ENCODE measurements at regions not wholly inside any gene's neighbourhood (a gene's known extent, or its start where the extent isn't known, plus 50 kb on each side); places are given as distances from the start of the nearest gene placed in this dataset.

- no peak for DNase-seq
These were observed 530.6 kb downstream of the CCDC85A start for GRCh38 chr2:56714400-56714799.

DNA sequence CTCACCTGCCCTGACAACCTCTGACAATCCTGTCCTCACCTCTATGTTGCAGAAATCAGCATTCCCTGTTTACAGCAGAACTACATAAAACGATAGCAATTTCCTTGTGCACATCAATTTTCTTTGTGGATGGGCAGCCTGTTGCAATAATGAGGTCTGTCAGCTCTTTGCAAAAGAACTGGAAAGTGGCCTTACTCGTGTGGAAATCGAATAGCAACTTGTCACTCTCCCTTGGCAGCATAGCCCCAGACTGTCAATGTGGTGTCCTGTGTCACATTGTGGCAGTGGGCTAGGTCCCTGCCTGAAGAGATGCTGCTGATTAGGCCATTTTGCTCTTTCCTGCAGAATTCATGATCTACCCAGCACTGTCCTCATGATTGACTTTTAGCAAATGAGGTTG lies 531.9 kb downstream of the CCDC85A start:
- no peak for DNase-seq

DNA sequence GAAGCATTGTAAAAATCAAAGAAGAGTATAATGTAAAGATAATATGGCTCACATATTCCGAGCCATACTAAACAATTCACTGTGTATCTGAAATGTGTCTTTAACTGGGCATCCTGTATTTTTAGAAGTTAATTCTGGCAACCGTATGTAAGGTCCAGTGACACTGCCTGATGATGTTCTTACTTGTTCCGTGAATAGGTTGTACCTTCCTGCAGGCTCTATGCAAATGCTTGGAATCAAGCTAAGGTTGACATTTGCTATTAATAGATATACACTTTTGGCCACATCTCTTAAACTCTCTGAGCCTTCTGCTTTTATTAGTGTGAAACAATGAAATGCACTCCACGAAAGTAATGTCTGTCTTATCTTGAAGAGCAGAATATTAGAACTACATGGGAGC lies 534.6 kb downstream of the CCDC85A start:
- DNase-seq = no peak

GRCh38 chr2:56729212-56729611 lies 545.4 kb downstream of the CCDC85A start:
- no peak for DNase-seq

DNA sequence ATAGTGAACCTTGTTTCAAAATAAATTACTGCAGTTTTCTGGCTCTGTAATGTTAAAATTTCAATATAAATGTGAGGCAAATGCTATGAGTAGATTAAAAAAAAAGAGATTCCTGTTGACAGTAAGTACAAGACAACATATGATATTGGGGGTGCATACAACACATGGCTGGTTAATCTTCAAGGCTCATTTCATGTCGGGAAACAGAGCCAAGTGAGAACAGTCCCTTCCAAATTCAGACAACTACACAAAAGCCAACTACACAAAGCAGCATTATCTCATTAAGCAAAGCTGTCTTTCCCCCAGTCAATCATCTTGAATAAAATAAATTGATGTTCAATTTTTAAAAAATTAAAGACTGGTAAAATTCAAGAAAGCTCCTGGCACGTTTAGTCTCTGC lies 549.2 kb downstream of the CCDC85A start:
- no peak for DNase-seq

DNA sequence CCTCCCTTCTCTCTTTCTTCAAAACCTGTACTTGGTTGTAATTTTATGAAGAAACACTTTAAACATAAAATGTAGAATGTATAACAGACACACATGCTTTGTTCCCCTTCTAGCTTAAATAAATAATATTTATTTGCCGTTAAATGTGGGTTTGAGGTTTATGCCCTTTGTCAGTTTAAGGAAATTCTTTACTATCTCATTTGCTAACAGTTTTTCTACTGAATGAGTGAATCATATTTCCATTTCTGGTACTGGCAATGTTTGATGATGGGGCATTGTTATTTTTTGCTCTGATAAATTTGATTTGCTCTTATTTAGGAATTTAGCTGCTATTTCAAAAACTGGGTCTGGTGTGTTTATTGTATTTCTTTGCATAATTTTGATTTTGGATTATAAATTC lies 555.6 kb downstream of the CCDC85A start:
- no peak for DNase-seq

- no peak for DNase-seq
These were observed 557.9 kb downstream of the CCDC85A start for GRCh38 chr2:56741601-56742102.

GRCh38 chr2:56743807-56744206 lies 560.0 kb downstream of the CCDC85A start:
- no peak for DNase-seq

DNA sequence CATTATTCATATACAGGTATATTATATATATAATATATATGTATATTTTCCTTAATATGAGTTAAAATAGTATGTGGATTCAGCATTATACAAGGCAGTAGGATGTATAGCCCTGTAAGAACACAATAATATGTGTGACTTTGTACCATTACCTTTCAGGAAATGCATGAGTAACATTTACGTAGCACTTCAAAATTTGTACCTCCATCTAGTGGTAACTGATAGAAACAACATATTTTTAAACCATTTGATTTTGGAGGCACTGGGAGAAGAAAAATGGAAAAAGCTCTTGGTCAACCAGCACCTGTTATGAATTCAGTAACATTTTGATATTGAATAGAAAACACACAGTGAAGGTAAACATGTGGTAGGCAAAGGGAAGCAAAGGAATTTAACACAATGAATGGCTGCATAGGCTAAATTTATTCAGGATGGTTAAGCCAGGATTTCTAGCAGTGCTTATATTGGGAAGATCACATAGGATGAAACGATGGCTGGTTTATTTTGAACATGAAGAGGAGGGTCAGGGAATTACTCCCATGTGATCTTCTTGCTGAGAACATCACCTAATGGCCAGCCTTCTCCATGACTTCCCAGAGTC lies 565.5 kb downstream of the CCDC85A start:
- DNase-seq = no peak

GRCh38 chr2:56753182-56753581 lies 569.4 kb downstream of the CCDC85A start:
- no peak for DNase-seq

- no peak for DNase-seq
These were observed 570.4 kb downstream of the CCDC85A start for GRCh38 chr2:56754066-56754615.

DNA sequence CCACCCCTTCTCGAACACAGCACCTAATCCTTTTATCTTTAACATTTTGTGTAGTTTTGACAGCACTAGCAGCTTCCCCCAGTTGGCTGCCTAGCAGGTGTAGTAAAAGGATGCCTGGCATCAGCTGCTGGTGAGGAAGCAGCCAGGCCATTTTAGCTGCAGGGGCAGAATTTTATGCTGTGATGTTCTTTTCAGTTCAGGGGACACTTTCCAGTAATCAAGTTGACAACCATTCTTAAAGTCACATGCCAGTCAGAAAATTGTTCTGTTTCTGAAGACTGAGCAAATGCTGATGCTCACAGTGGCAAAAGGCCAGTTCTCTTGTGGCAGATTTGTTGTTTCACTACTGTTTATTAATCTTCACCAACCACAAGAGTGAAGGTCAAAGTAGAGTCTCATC lies 570.8 kb downstream of the CCDC85A start:
- DNase-seq = no peak

DNA sequence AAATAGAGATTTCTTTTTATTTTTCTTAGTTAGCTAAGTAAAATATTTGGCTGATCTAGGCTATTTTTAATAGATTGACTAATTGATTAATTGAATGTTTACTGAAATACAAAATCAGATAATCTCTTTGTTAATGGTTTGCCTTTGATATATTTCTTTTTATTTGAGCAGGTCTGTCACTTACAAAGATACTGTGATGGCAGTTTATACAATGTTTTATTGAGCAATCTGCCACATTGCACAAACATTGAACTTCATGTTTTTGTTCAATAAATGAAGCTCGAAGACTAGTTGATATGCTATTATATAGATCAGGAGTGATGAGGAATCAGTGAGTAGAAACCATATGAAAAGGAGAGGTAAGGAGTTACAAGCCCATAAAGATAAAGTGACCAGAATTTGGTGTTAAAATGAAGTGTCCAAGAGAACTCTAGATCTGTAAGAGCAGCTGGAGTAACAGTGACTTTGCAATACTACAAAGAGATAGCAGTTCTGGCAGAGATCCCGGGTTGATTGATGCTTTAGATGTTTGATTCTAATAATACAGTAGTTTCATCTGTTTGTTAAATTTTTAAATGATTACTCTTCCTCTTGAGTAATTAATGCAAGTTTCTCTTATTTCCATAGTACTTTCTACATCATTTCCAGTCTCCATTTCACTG lies 574.2 kb downstream of the CCDC85A start:
- DNase-seq = no peak

DNA sequence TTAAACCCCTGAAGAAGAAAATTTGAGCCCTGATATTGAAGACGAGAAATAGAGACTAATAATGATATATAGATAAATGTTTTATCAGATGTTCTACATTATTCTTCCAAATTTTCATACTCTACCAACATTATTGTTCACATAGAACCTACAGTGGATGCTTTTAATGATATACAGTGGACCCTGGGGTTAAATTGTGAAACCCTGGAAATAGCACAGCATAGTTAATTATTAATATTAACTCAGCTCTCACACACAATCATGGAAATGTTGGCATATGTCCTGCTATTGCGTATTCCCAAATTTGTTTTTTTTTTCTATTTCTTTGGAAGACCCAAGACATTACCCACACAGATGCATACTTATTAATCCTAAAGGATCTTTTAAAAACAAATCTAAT lies 579.9 kb downstream of the CCDC85A start:
- DNase-seq = no peak

DNA sequence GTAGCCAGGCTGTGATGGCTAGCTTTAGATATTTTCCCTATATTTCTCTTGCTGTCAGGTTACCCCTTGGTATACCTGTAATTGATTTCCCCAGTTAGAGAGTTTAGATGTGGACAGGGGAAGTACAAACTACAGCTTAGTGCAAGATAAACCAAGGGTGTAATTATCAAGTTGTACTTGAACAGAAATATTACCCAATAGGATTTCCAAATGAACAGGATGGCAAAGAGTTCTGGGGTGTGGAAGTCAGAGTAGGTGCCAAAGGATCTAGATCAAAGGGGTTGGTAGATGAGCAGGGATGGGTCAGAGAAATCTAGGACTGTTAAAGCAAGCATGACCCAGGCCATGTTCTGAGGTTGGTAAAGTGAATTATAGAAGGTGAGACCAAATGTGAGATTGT lies 585.2 kb downstream of the CCDC85A start:
- no peak for DNase-seq

- no peak for DNase-seq
These were observed 586.7 kb downstream of the CCDC85A start for GRCh38 chr2:56770490-56770889.

GRCh38 chr2:56784046-56784445 lies 600.3 kb downstream of the CCDC85A start:
- DNase-seq = no peak

DNA sequence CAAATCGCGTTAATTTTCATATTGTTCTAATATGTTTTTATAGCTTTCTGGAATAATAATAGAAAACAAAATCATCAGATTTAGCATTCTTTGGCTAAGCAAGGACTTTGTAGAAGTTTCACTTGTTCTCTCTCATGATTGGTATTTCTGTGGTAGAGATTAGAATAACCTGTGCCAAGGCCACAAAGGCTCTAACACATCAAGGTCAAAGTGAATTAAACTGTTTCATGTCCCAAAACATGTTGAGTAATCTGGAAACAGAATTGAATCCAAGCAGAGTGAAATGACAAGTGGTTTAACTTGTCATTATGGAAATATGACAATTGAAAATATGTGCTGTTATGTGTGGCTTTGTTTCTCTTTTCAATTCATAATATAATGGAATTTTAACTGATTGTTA lies 617.4 kb downstream of the CCDC85A start:
- DNase-seq = no peak

- no peak for DNase-seq
These were observed 618.0 kb downstream of the CCDC85A start for GRCh38 chr2:56801770-56802169.

DNA sequence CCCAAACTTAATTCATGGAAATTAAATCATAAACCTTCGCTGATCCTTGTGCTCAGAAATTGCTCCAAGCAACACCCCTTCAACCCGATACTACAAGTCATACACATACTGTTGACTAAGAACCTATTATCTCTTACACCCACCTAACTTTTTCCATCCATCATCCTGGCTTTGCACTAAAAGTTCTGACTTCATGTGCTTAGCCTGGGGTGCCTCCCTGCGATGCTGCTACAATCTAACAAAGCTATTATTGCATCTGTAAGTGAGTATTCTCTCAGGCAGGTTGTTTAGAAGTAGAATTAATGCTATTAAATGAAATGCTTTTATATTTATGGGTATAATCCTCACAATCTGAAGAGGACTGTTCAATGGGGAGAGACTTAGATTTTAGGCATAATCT lies 619.8 kb downstream of the CCDC85A start:
- DNase-seq = no peak

GRCh38 chr2:56806924-56807323 lies 623.1 kb downstream of the CCDC85A start:
- no peak for DNase-seq

DNA sequence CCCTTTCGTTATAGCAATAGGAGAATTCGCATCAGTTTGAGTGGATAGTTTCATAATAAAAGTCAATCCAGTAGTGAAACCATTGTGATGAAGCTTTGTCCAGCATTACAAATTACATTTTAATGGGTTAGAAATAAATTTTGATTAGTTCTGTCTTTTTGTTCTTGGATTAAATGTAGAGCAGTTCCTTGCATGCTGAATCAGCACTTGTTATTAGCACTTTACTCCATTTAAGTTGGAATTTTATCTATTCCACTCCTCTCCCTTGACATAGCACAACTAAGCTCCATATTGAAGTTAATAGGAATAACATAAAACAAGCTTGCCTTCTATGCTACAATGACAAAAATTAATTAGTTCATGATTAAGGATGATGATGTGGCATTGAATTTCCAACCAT lies 624.1 kb downstream of the CCDC85A start:
- no peak for DNase-seq

DNA sequence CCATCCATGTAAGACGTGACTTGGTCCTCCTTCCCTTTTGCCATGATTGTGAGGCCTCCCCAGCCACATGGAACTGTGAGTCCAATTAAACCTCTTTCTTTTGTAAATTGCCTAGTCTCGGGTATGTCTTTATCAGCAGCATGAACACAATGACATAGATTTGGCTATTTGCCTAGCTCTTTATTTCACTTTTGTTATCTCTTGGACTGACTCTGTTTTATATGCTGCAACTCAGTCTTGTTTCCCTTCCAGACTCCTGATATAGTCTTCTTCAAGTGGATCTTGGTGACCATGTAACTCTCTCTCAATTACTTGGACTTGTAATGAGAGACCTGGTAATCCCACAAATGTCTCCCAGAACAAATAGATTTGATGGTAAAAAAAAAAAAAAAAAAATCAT lies 627.6 kb downstream of the CCDC85A start:
- DNase-seq = no peak

GRCh38 chr2:56812432-56812831 lies 628.6 kb downstream of the CCDC85A start:
- no peak for DNase-seq

GRCh38 chr2:56813490-56813889 lies 629.7 kb downstream of the CCDC85A start:
- no peak for DNase-seq
